Neuronal stem cell (in vitro differentiated cells): ENCODE measurements at regions not wholly inside any gene's neighbourhood (a gene's known extent, or its start where the extent isn't known, plus 50 kb on each side); places are given as distances from the start of the nearest gene placed in this dataset.

Experiments
- DNase-seq: peaks from one replicate; pipeline ENCODE4 v3.0.0-alpha.2; 2013; ENCODE audit warnings: low spot score
- H2AFZ ChIP-seq: one replicate; pipeline ENCODE4 v1.6.1; 2013; ENCODE audit warnings: mild to moderate bottlenecking, low read length, inconsistent platforms
- H2AK5ac ChIP-seq: 2 replicates; pipeline ENCODE4 v1.6.1; 2013; ENCODE audit warnings: low read depth, mild to moderate bottlenecking, inconsistent platforms, low read length, moderate library complexity, mixed read lengths
- H2BK120ac ChIP-seq: 2 replicates; pipeline ENCODE4 v1.6.1; 2013; ENCODE audit warnings: low read depth, mild to moderate bottlenecking, inconsistent platforms, low read length, moderate library complexity, mixed read lengths
- H2BK12ac ChIP-seq: one replicate; pipeline ENCODE4 v1.6.1; 2013; ENCODE audit warnings: low read length, inconsistent platforms
- H2BK15ac ChIP-seq: 2 replicates; pipeline ENCODE4 v1.6.1; 2013; ENCODE audit warnings: mild to moderate bottlenecking, low read length, inconsistent platforms, mixed read lengths
- H2BK5ac ChIP-seq: one replicate; pipeline ENCODE4 v1.6.1; 2013; ENCODE audit warnings: inconsistent platforms, mild to moderate bottlenecking, low read length, moderate library complexity
- H3K14ac ChIP-seq: one replicate; pipeline ENCODE4 v1.6.1; 2013; ENCODE audit warnings: low read length, inconsistent platforms
- H3K18ac ChIP-seq: 2 replicates; pipeline ENCODE4 v1.6.1; 2013; ENCODE audit warnings: low read length, inconsistent platforms
- H3K23ac ChIP-seq: 2 replicates; pipeline ENCODE4 v1.6.1; 2013; ENCODE audit warnings: low read depth, mild to moderate bottlenecking, mixed read lengths, low read length, inconsistent platforms; ENCODE audit not compliant: poor library complexity
- H3K27ac ChIP-seq: replicated peaks from 3 replicates; pipeline ENCODE4 v1.5.1; 2013; ENCODE audit warnings: low read length, inconsistent platforms
- H3K27me3 ChIP-seq, 3 experiments: 2 replicates each; pipeline ENCODE4 v1.6.1; 2013; ENCODE audit warnings: low read length in 3 of 3, mild to moderate bottlenecking in 2 of 3, inconsistent platforms in 1 of 3, low read depth in 1 of 3, mixed read lengths in 1 of 3, moderate library complexity in 1 of 3; ENCODE audit not compliant: control insufficient read depth in 3 of 3, insufficient read depth in 3 of 3
- H3K36me3 ChIP-seq, 2 donors: replicated peaks in 1 of 2; 2 replicates each; pipeline ENCODE4 v1.6.1; 2013; ENCODE audit warnings: low read length in 2 of 2; ENCODE audit not compliant: control insufficient read depth in 2 of 2, insufficient read depth in 2 of 2
- H3K4ac ChIP-seq: 2 replicates; pipeline ENCODE4 v1.6.1; 2013; ENCODE audit warnings: inconsistent platforms, mild to moderate bottlenecking, low read length, moderate library complexity
- H3K4me1 ChIP-seq, 2 donors: 1 replicate in 1 of 2; 2 replicates in 1 of 2; pipeline ENCODE4 v1.6.1; 2013; ENCODE audit warnings: low read length in 2 of 2, low read depth in 1 of 2; ENCODE audit not compliant: control insufficient read depth in 2 of 2, insufficient read depth in 1 of 2
- H3K4me2 ChIP-seq: one replicate; pipeline ENCODE4 v1.6.1; 2013; ENCODE audit warnings: mild to moderate bottlenecking, low read length, inconsistent platforms; ENCODE audit not compliant: insufficient read depth, poor library complexity, severe bottlenecking
- H3K4me3 ChIP-seq, 2 donors: 2 replicates each; pipeline ENCODE4 v1.5.1; 2013; ENCODE audit warnings: low read length in 2 of 2, mild to moderate bottlenecking in 2 of 2, inconsistent platforms in 1 of 2, moderate library complexity in 1 of 2
- H3K79me1 ChIP-seq: one replicate; pipeline ENCODE4 v1.6.1; 2013; ENCODE audit warnings: low read depth, mild to moderate bottlenecking, inconsistent platforms, low read length, moderate library complexity
- H3K9ac ChIP-seq: one replicate; pipeline ENCODE4 v1.6.1; 2013; ENCODE audit warnings: mild to moderate bottlenecking, low read depth, low read length, inconsistent platforms; ENCODE audit not compliant: poor library complexity
- H3K9me3 ChIP-seq, 2 donors: replicated peaks in 1 of 2; 2 replicates each; pipeline versions ENCODE3 to v1.6.1; 2013; ENCODE audit warnings: low read length in 2 of 2, mild to moderate bottlenecking in 2 of 2, inconsistent platforms in 1 of 2, low read depth in 1 of 2, mixed read lengths in 1 of 2, moderate library complexity in 1 of 2; ENCODE audit not compliant: control insufficient read depth in 2 of 2, insufficient read depth in 1 of 2
- H4K8ac ChIP-seq: one replicate; pipeline ENCODE4 v1.6.1; 2013; ENCODE audit warnings: low read depth, mild to moderate bottlenecking, inconsistent platforms, low read length, moderate library complexity
- H4K91ac ChIP-seq: one replicate; pipeline ENCODE4 v1.6.1; 2013; ENCODE audit warnings: low read length, low read depth, mild to moderate bottlenecking, inconsistent platforms; ENCODE audit not compliant: poor library complexity
- WGBS, 2 donors: extraction: QIAGEN DNeasy Blood & Tissue Kit; methylation state at CpG; one replicate each; pipeline ENCODE4 v1.1.7; 2013; ENCODE audit warnings: missing lambda C conversion rate in 2 of 2, mixed read lengths in 1 of 2; ENCODE audit not compliant: insufficient read length in 2 of 2, insufficient replicate concordance in 1 of 2; ENCODE audit errors: extremely low coverage in 2 of 2; 5-methylcytosine and 5-hydroxymethylcytosine counted together

DNA sequence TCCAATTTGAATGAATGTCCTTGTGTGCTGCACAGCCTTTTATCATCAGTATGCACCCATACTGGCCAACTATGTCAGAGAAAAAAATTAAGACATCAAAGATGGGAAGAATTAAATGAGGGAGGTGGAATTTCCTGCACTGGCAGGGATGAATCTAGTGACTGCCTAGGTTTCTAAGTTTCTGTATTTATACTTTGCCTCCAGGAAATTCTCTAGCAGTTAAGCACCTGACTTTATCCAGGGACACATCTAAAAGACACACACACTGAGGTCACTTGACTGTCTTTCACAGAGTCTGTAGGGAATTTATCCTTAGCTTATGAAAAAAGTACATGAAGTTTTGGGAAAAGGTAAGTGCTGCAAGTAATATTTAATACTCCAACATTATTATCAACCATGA lies 636.5 kb upstream of the PTCHD4 start:
- H2BK15ac ChIP-seq, result no peak overlapping the region
- H3K9me3 ChIP-seq, result no peaks in the 10 kb centered on the region
- H3K4me2 ChIP-seq, result no peak overlapping the region
- H3K23ac ChIP-seq, result no peak overlapping the region
- H2AFZ ChIP-seq, result no peak overlapping the region
- no peak overlapping the region for H4K8ac ChIP-seq
- H2BK5ac ChIP-seq, result no peak overlapping the region
- H3K14ac ChIP-seq, result no peak overlapping the region
- H3K79me1 ChIP-seq, result no peaks in the 10 kb centered on the region
- H3K27ac ChIP-seq, result no peak overlapping the region
- H3K4me1 ChIP-seq, result no peaks in the 10 kb centered on the region
- no peak overlapping the region for H2BK120ac ChIP-seq
- no peak overlapping the region for H3K18ac ChIP-seq
- H3K27me3 ChIP-seq, result no peaks in the 10 kb centered on the region
- DNase-seq, result no peak
- no peak overlapping the region for H3K9ac ChIP-seq
- no peak overlapping the region for H2BK12ac ChIP-seq
- H2AK5ac ChIP-seq, result no peak overlapping the region
- H4K91ac ChIP-seq, result no peak overlapping the region
- H3K4me3 ChIP-seq, result no peak overlapping the region
- no peak overlapping the region for H3K4ac ChIP-seq
- H3K36me3 ChIP-seq, result no peaks in the 10 kb centered on the region

DNA sequence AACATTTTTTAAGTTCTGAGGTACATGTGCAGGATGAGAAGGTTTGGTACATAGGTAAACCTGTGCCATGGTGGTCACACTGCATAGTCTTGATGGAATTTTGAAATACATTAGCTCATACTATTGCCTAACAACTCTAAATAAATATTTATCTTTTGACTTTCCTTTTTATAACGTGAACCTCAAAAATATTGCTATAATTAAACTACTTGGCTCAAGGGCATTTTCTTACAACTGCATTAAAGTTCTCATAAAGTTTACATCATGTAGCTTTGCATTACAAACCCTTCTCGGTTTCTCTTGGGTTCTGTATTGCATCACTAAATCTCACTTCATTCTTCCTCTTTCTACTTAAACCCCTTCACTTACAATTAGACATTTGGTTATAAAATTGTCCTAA lies 636.0 kb upstream of the PTCHD4 start:
- DNase-seq, result no peak
- no peak overlapping the region for H2AFZ ChIP-seq
- H3K36me3 ChIP-seq, result no peaks in the 10 kb centered on the region
- no peak overlapping the region for H3K27ac ChIP-seq
- no peak overlapping the region for H4K8ac ChIP-seq
- no peak overlapping the region for H3K4me2 ChIP-seq
- no peaks in the 10 kb centered on the region for H3K27me3 ChIP-seq
- H3K4me3 ChIP-seq, result no peak overlapping the region
- H2AK5ac ChIP-seq, result no peak overlapping the region
- no peak overlapping the region for H2BK15ac ChIP-seq
- no peak overlapping the region for H3K4ac ChIP-seq
- no peak overlapping the region for H2BK12ac ChIP-seq
- H3K9ac ChIP-seq, result no peak overlapping the region
- no peak overlapping the region for H3K14ac ChIP-seq
- no peaks in the 10 kb centered on the region for H3K79me1 ChIP-seq
- H4K91ac ChIP-seq, result no peak overlapping the region
- no peak overlapping the region for H2BK120ac ChIP-seq
- no peaks in the 10 kb centered on the region for H3K9me3 ChIP-seq
- no peak overlapping the region for H3K18ac ChIP-seq
- H3K4me1 ChIP-seq, result no peaks in the 10 kb centered on the region
- no peak overlapping the region for H2BK5ac ChIP-seq
- WGBS, 2 donors, result no CpG with 5 or more reads among the region's 2 CpGs
- H3K23ac ChIP-seq, result no peak overlapping the region

DNA sequence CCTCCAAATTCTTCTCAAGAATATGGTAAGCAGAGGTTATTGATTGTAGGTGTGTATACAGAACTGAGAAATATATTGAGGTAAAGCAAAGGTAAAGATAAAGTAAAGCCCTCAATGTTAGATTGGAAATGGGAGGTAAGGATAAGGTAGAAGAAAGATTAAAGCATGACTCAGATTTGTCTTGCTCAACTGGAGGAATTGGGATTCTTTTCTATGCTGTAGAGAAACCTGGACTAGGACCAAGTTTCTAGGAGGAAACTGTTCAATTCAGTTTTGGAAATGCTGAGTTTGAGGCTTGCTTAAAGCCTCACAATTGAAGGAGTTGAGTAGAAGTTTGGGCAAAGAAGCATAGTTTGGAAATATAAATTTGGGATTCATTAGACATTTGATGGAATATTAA lies 634.0 kb upstream of the PTCHD4 start:
- no peak overlapping the region for H3K23ac ChIP-seq
- H3K9ac ChIP-seq, result no peak overlapping the region
- H3K9me3 ChIP-seq, result no peaks in the 10 kb centered on the region
- no peak overlapping the region for H2BK12ac ChIP-seq
- no peak overlapping the region for H4K8ac ChIP-seq
- H3K4me2 ChIP-seq, result no peak overlapping the region
- H2AFZ ChIP-seq, result no peak overlapping the region
- no peak overlapping the region for H2AK5ac ChIP-seq
- H2BK15ac ChIP-seq, result no peak overlapping the region
- no peak for DNase-seq
- no peak overlapping the region for H3K18ac ChIP-seq
- H3K14ac ChIP-seq, result no peak overlapping the region
- H2BK120ac ChIP-seq, result no peak overlapping the region
- no peaks in the 10 kb centered on the region for H3K4me1 ChIP-seq
- H3K27me3 ChIP-seq, result no peaks in the 10 kb centered on the region
- H3K4ac ChIP-seq, result no peak overlapping the region
- no peak overlapping the region for H3K4me3 ChIP-seq
- no peaks in the 10 kb centered on the region for H3K79me1 ChIP-seq
- no peak overlapping the region for H3K27ac ChIP-seq
- H2BK5ac ChIP-seq, result no peak overlapping the region
- no peak overlapping the region for H4K91ac ChIP-seq
- H3K36me3 ChIP-seq, result no peaks in the 10 kb centered on the region

DNA sequence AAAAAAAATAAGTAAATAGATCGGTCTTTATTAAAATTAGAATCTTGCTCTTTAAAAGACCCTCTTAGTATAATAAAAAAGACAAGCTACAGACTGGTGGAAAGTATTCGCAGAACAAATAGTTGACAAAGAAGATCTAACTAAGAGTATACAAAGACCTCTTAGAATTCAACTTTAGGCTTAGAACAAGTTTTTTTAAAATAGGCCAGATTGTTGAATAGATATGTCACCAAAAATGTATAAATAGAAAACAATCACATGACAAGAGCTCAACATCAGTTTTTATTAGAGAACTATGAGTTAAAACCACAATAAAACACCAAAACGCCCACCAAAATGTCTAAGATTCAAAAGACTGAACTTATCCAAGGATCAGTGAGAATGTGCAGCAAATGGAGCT lies 632.7 kb upstream of the PTCHD4 start:
- no peak overlapping the region for H4K91ac ChIP-seq
- DNase-seq, result no peak
- no peak overlapping the region for H2AFZ ChIP-seq
- no peak overlapping the region for H2BK15ac ChIP-seq
- no peak overlapping the region for H3K4ac ChIP-seq
- H3K36me3 ChIP-seq, result no peaks in the 10 kb centered on the region
- no peak overlapping the region for H3K23ac ChIP-seq
- H3K9ac ChIP-seq, result no peak overlapping the region
- H3K27ac ChIP-seq, result no peak overlapping the region
- no peak overlapping the region for H3K14ac ChIP-seq
- no peak overlapping the region for H3K18ac ChIP-seq
- no peak overlapping the region for H2BK12ac ChIP-seq
- H3K79me1 ChIP-seq, result no peaks in the 10 kb centered on the region
- H2BK120ac ChIP-seq, result no peak overlapping the region
- WGBS, 2 donors, result no CpG with 5 or more reads among the region's 3 CpGs
- H2BK5ac ChIP-seq, result no peak overlapping the region
- H3K4me3 ChIP-seq, result no peak overlapping the region
- H3K9me3 ChIP-seq, result no peaks in the 10 kb centered on the region
- no peaks in the 10 kb centered on the region for H3K27me3 ChIP-seq
- H4K8ac ChIP-seq, result no peak overlapping the region
- H3K4me2 ChIP-seq, result no peak overlapping the region
- H3K4me1 ChIP-seq, result no peaks in the 10 kb centered on the region
- no peak overlapping the region for H2AK5ac ChIP-seq
